ENCODE measurements at regions not wholly inside any gene's neighbourhood (a gene's known extent, or its start where the extent isn't known, plus 50 kb on each side); places are given as distances from the start of the nearest gene placed in this dataset.

DNA sequence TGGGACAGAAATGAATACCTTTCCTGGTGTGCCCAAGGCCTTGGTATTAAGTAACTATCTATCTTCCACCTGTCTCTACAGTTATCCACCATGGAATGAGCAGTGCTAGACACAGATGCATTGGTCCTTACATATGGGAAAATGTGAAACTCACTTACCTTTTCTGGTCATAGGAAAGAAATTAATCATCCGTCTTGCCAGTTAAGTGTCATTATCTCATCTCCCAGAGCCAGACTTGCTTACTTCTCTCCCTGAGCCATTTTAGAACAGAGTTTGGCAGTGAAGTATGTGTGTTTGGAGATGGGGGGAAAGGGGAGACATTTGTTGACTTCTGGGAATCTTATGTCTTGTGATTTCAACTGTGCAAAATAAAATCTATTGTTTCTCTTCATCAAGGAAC, 1211.0 kb upstream of the CDH6 start:
- TF ChIP-seq CTCF (IDR thresholded peaks at IDR 0.05) (no peak), POLR2A (IDR thresholded peaks at IDR 0.05) (no peak)
